GM12878 (cell line): ENCODE measurements at regions not wholly inside any gene's neighbourhood (a gene's known extent, or its start where the extent isn't known, plus 50 kb on each side); places are given as distances from the start of the nearest gene placed in this dataset.
"Not testable (repeated sequence)": the region's sequence is repeated elsewhere in the genome, so short reads cannot be mapped to it uniquely, and the experiment has no call there.

Experiments
- ATAC-seq: fragments of 200-7000 bp; cut with Tn5 transposase; 3 replicates; pipeline ENCODE4 v1.9.1; 2020; ENCODE audit warnings: mild to moderate bottlenecking, moderate library complexity
- BruUV-seq: library from RNA; stranded (reverse); fragments of 400-500 nt; replicated peaks from 2 replicates; lab custom pipeline; 2021; lab: Mats Ljungman, UMichigan
- CTCF ChIA-PET: fragments of 300-600 bp; sonication (Branson Sonifier 250); formaldehyde crosslinking; extraction: SDS; loops from one replicate; lab custom pipeline; 2021; ENCODE audit warnings: inconsistent platforms; lab: Yijun Ruan, JAX
- POLR2A ChIA-PET: fragments of 350-600 bp; formaldehyde crosslinking; extraction: SDS; loops from one replicate; lab custom pipeline; 2021; ENCODE audit warnings: inconsistent platforms; lab: Charles Lee
- RAD21 ChIA-PET: fragments of 300-600 bp; sonication (Branson Sonifier 250); formaldehyde crosslinking; loops from one replicate; lab custom pipeline; 2023; ENCODE audit warnings: antibody characterized with exemption; ENCODE audit not compliant: unreplicated experiment; lab: Charles Lee
- SMC1A ChIA-PET: fragments of 300-600 bp; sonication (Branson Sonifier 250); formaldehyde crosslinking; loops from one replicate; lab custom pipeline; 2023; ENCODE audit not compliant: unreplicated experiment, uncharacterized antibody; lab: Charles Lee
- DNase-seq: peaks from one replicate; pipeline ENCODE4 v3.0.0-alpha.2; 2011; ENCODE audit warnings: low read depth, low spot score
- FAIRE-seq: peaks from 3 replicates; lab custom pipeline; 2011; peaks lifted over from hg19 to GRCh38; lab: Jason Lieb, UNC
- H2AFZ ChIP-seq: 2 replicates; pipeline ENCODE4 v1.6.0; 2011; ENCODE audit warnings: low read depth, low read length, control low read depth; ENCODE audit not compliant: control insufficient read depth
- H3K27ac ChIP-seq: 2 replicates; pipeline ENCODE4 v1.5.1; 2011; ENCODE audit warnings: control low read depth; ENCODE audit not compliant: control insufficient read depth, insufficient read depth
- H3K27me3 ChIP-seq, 2 experiments: replicated peaks in 1 of 2; 2 replicates each; pipeline versions ENCODE4 v1.6.0 to v1.6.1; 2011; ENCODE audit warnings: low read length in 1 of 2; ENCODE audit not compliant: control insufficient read depth in 2 of 2, insufficient read depth in 2 of 2
- H3K36me3 ChIP-seq, 2 experiments: 2 replicates each; pipeline ENCODE4 v1.5.1; 2011; ENCODE audit warnings: low read length in 1 of 2; ENCODE audit not compliant: control insufficient read depth in 2 of 2, insufficient read depth in 2 of 2
- H3K4me1 ChIP-seq: 2 replicates; pipeline ENCODE4 v1.6.1; 2011; ENCODE audit warnings: mild to moderate bottlenecking, low read length, moderate library complexity, mixed read lengths; ENCODE audit not compliant: control insufficient read depth, insufficient read depth
- H3K4me2 ChIP-seq: 2 replicates; pipeline ENCODE4 v1.6.0; 2011; ENCODE audit warnings: control low read depth; ENCODE audit not compliant: control insufficient read depth, insufficient read depth
- H3K4me3 ChIP-seq: fragments of 200-600 bp; sonication (generic); 2 replicates; pipeline ENCODE4 v1.5.1; 2016
- H3K79me2 ChIP-seq: 2 replicates; pipeline ENCODE4 v1.6.0; 2011; ENCODE audit warnings: low read length; ENCODE audit not compliant: control insufficient read depth, insufficient read depth
- H3K9ac ChIP-seq: 2 replicates; pipeline ENCODE4 v1.8.0; 2011; ENCODE audit warnings: low read length, control low read depth, mixed read lengths; ENCODE audit not compliant: control insufficient read depth, insufficient read depth
- H3K9me3 ChIP-seq: replicated peaks from 3 replicates; pipeline ENCODE4 v1.5.1; 2011; ENCODE audit warnings: mild to moderate bottlenecking, low read length; ENCODE audit not compliant: control insufficient read depth, insufficient read depth
- H4K20me1 ChIP-seq: 2 replicates; pipeline ENCODE4 v1.6.0; 2011; ENCODE audit not compliant: control insufficient read depth, insufficient read depth
- CBX3 ChIP-seq: fragments of 200-600 bp; sonication (generic); IDR thresholded peaks from 2 replicates; pipeline ENCODE4 v1.6.1; 2016; ENCODE audit warnings: low read depth, borderline replicate concordance
- MEF2A ChIP-seq: IDR thresholded peaks from 2 replicates; pipeline ENCODE4 v1.6.1; 2011; ENCODE audit warnings: low read depth, mild to moderate bottlenecking, low read length, moderate library complexity; ENCODE audit not compliant: insufficient read depth
- MYC ChIP-seq: IDR thresholded peaks from 2 replicates; pipeline ENCODE4 v1.6.1; 2011; ENCODE audit warnings: mild to moderate bottlenecking, low read length, moderate library complexity, inconsistent platforms; ENCODE audit not compliant: insufficient read depth, insufficient replicate concordance, insufficient read length, severe bottlenecking
- NRF1 ChIP-seq: conservative IDR thresholded peaks from 2 replicates; pipeline ENCODE4 v1.6.1; 2011; ENCODE audit warnings: mild to moderate bottlenecking, low read depth, low read length, improper control_type of control experiment
- SKIL ChIP-seq: fragments of 450-650 bp; IDR thresholded peaks from 2 replicates; pipeline ENCODE4 v1.6.1; 2017; ENCODE audit warnings: mild to moderate bottlenecking, low read depth, inconsistent platforms; ENCODE audit not compliant: poor library complexity, severe bottlenecking
- SPI1 ChIP-seq: IDR thresholded peaks from 2 replicates; pipeline ENCODE4 v1.6.1; 2011; ENCODE audit warnings: low read depth, mild to moderate bottlenecking, low read length, moderate library complexity, borderline replicate concordance; ENCODE audit not compliant: insufficient read depth
- SUZ12 ChIP-seq: fragments of 200-600 bp; sonication (generic); IDR thresholded peaks from one replicate; pipeline ENCODE4 v1.6.1; 2018; ENCODE audit warnings: antibody characterized with exemption, mild to moderate bottlenecking; ENCODE audit not compliant: unreplicated experiment
- WGBS: methylation state at CpG from one replicate; pipeline ENCODE4 v1.1.6; 2016; ENCODE audit warnings: low lambda C conversion rate; ENCODE audit not compliant: insufficient replicate concordance, insufficient coverage; ENCODE audit errors: missing lambda C conversion rate; 5-methylcytosine and 5-hydroxymethylcytosine counted together
- in situ Hi-C: fragments of 300-500 bp; cut with MboI; formaldehyde crosslinking; loops from 9 replicates; pipeline ENCODE4 v1.14.3; 2018; ENCODE audit warnings: mixed read lengths
- intact Hi-C: fragments of 100-400 bp; cut with micrococcal nuclease; formaldehyde crosslinking; loops from one replicate; pipeline ENCODE4 v1.14.2; 2022; ENCODE audit not compliant: unreplicated experiment

GRCh38 chr2:66185497-66186054, 249.3 kb upstream of the MEIS1 start:
- TF ChIP-seq NRF1 (no peak), SKIL (no peak), CBX3 (no peak), SPI1 (no peak), MYC (no peak), SUZ12 (no peak), MEF2A (no peak)
- TF ChIP-seq, all 136 proteins: peak for 0
- ATAC-seq, result no peak
- ChIA-PET POLR2A (no interaction called here), RAD21 (no interaction called here), SMC1A (no interaction called here), CTCF (no interaction called here)
- H3K9me3 ChIP-seq, result no peaks in the 10 kb centered on the region
- DNase-seq, result no peak
- FAIRE-seq, result no peak
- no peak overlapping the region for H3K9ac ChIP-seq
- H3K27ac ChIP-seq, result no peak overlapping the region
- no peak overlapping the region for H2AFZ ChIP-seq
- H3K4me1 ChIP-seq, result no peaks in the 10 kb centered on the region
- no peaks in the 10 kb centered on the region for H3K36me3 ChIP-seq
- H3K4me2 ChIP-seq, result no peak overlapping the region
- intact Hi-C loops (no loop called here), in situ Hi-C loops (no loop called here)
- H3K79me2 ChIP-seq, result no peaks in the 10 kb centered on the region
- H3K4me3 ChIP-seq, result no peak overlapping the region
- H4K20me1 ChIP-seq, result no peaks in the 10 kb centered on the region
- no TSS peak for BruUV-seq
- H3K27me3 ChIP-seq, result no peaks in the 10 kb centered on the region
- 46% methylated on average over 11 of the region's 11 CpGs for WGBS

- H3K4me2 ChIP-seq, RAD21 ChIA-PET, FAIRE-seq, intact Hi-C loops, H3K27me3 ChIP-seq, in situ Hi-C loops, H3K4me3 ChIP-seq, CTCF ChIA-PET, H3K36me3 ChIP-seq, BruUV-seq, H3K9ac ChIP-seq, H3K79me2 ChIP-seq, H4K20me1 ChIP-seq, H3K27ac ChIP-seq, H2AFZ ChIP-seq, SMC1A ChIA-PET, H3K9me3 ChIP-seq, H3K4me1 ChIP-seq, POLR2A ChIA-PET, DNase-seq, ATAC-seq: not testable (repeated sequence)
- 52% methylated on average over 26 of the region's 26 CpGs for WGBS
These were observed 257.7 kb upstream of the MEIS1 start for GRCh38 chr2:66177128-66177796.
